ENCODE measurements at regions not wholly inside any gene's neighbourhood (a gene's known extent, or its start where the extent isn't known, plus 50 kb on each side); places are given as distances from the start of the nearest gene placed in this dataset.

- no peak for DNase-seq
Measured at GRCh38 chr1:81242103-81242502, 558.6 kb upstream of the ADGRL2 start.

- no peak for DNase-seq
Measured at GRCh38 chr1:81238129-81238528, 562.6 kb upstream of the ADGRL2 start.

GRCh38 chr1:81237473-81238089, 563.2 kb upstream of the ADGRL2 start:
- no peak for DNase-seq

- no peak for DNase-seq
Measured at GRCh38 chr1:81234237-81234636, 566.5 kb upstream of the ADGRL2 start.

GRCh38 chr1:81233591-81233990, 567.1 kb upstream of the ADGRL2 start:
- no peak for DNase-seq

- DNase-seq: no peak
Measured at GRCh38 chr1:81232420-81232819, 568.3 kb upstream of the ADGRL2 start.

GRCh38 chr1:81231729-81232038, 569.0 kb upstream of the ADGRL2 start:
- DNase-seq: no peak

GRCh38 chr1:81230983-81231728, 569.6 kb upstream of the ADGRL2 start:
- no peak for DNase-seq

GRCh38 chr1:81228926-81229325, 571.8 kb upstream of the ADGRL2 start:
- DNase-seq: no peak

- DNase-seq: no peak
Measured at GRCh38 chr1:81226603-81226928, 574.2 kb upstream of the ADGRL2 start.

- DNase-seq: no peak
Measured at GRCh38 chr1:81225789-81226602, 574.7 kb upstream of the ADGRL2 start.

GRCh38 chr1:81224222-81224621, 576.5 kb upstream of the ADGRL2 start:
- DNase-seq: no peak

GRCh38 chr1:81221564-81221963, 579.2 kb upstream of the ADGRL2 start:
- DNase-seq: no peak

- DNase-seq: no peak
Measured at GRCh38 chr1:81220614-81221071, 580.1 kb upstream of the ADGRL2 start.

GRCh38 chr1:81217058-81217457, 583.7 kb upstream of the ADGRL2 start:
- DNase-seq: no peak

GRCh38 chr1:81213279-81213678, 587.5 kb upstream of the ADGRL2 start:
- DNase-seq: peak; percentile 10

GRCh38 chr1:81209461-81209860, 591.3 kb upstream of the ADGRL2 start:
- peak; percentile 6 for DNase-seq

- DNase-seq: peak; percentile 55
Measured at GRCh38 chr1:81208441-81208840, 592.3 kb upstream of the ADGRL2 start.

GRCh38 chr1:81205956-81206355, 594.8 kb upstream of the ADGRL2 start:
- no peak for DNase-seq

GRCh38 chr1:81201779-81202178, 599.0 kb upstream of the ADGRL2 start:
- no peak for DNase-seq

GRCh38 chr1:81197591-81197990, 603.1 kb upstream of the ADGRL2 start:
- no peak for DNase-seq

GRCh38 chr1:81192647-81193642, 607.8 kb upstream of the ADGRL2 start:
- DNase-seq: no peak

- DNase-seq: no peak
Measured at GRCh38 chr1:81190003-81190402, 610.7 kb upstream of the ADGRL2 start.

All from suppressor macrophage treated with lipopolysaccharide for 4 hours (primary cell).